Neural progenitor cell (in vitro differentiated cells): ENCODE measurements at regions not wholly inside any gene's neighbourhood (a gene's known extent, or its start where the extent isn't known, plus 50 kb on each side); places are given as distances from the start of the nearest gene placed in this dataset.
A peak's percentile ranks its signal among the peaks of the same experiment; 100 is the strongest.

Experiments used
- DNase-seq: peaks from one replicate; pipeline ENCODE4 v3.0.0-alpha.2; 2016; ENCODE audit warnings: low spot score
- H2AFZ ChIP-seq: fragments of 200-600 bp; sonication (generic); replicated peaks from 2 replicates; pipeline ENCODE4 v1.6.1; 2016; ENCODE audit warnings: antibody characterized with exemption
- H3F3A ChIP-seq: fragments of 200-600 bp; sonication (generic); 2 replicates; pipeline ENCODE4 v1.6.1; 2016; ENCODE audit warnings: antibody characterized with exemption, low read depth
- H3K27ac ChIP-seq: fragments of 200-600 bp; sonication (generic); 2 replicates; pipeline ENCODE4 v1.5.1; 2016; ENCODE audit warnings: mild to moderate bottlenecking
- H3K27me3 ChIP-seq: fragments of 200-600 bp; sonication (generic); 2 replicates; pipeline ENCODE4 v1.6.1; 2016; ENCODE audit warnings: mild to moderate bottlenecking, moderate library complexity
- H3K36me3 ChIP-seq: fragments of 200-600 bp; sonication (generic); 2 replicates; pipeline ENCODE4 v1.5.1; 2016
- H3K4me1 ChIP-seq: fragments of 200-600 bp; sonication (generic); 2 replicates; pipeline ENCODE4 v1.6.1; 2016; ENCODE audit warnings: mixed run types
- H3K4me2 ChIP-seq: fragments of 200-600 bp; sonication (generic); 2 replicates; pipeline ENCODE4 v1.6.1; 2016
- H3K4me3 ChIP-seq: fragments of 200-600 bp; sonication (generic); 2 replicates; pipeline ENCODE4 v1.5.1; 2016
- H3K79me2 ChIP-seq: fragments of 200-600 bp; sonication (generic); 2 replicates; pipeline ENCODE4 v1.6.1; 2016; ENCODE audit warnings: low read depth
- H3K9ac ChIP-seq: fragments of 200-600 bp; sonication (generic); 2 replicates; pipeline ENCODE4 v1.6.1; 2016
- H3K9me3 ChIP-seq: fragments of 200-600 bp; sonication (generic); 2 replicates; pipeline ENCODE4 v1.5.1; 2016; ENCODE audit warnings: low read depth
- H4K20me1 ChIP-seq: fragments of 200-600 bp; sonication (generic); 2 replicates; pipeline ENCODE4 v1.6.1; 2016; ENCODE audit warnings: low read depth
- H3K27ac Mint-ChIP-seq: 3 replicates; pipeline ENCODE4 v1.8.0; 2021; ENCODE audit warnings: mixed read lengths
- H3K27me3 Mint-ChIP-seq: 2 replicates; pipeline ENCODE4 v1.8.0; 2022; ENCODE audit warnings: low read depth, mild to moderate bottlenecking, inconsistent platforms, moderate library complexity, mixed read lengths; ENCODE audit not compliant: insufficient read depth
- H3K36me3 Mint-ChIP-seq: 3 replicates; pipeline ENCODE4 v1.8.0; 2021; ENCODE audit warnings: mixed read lengths
- H3K4me1 Mint-ChIP-seq: 3 replicates; pipeline ENCODE4 v1.8.0; 2021; ENCODE audit warnings: mixed read lengths
- H3K4me3 Mint-ChIP-seq: 3 replicates; pipeline ENCODE4 v1.8.0; 2021; ENCODE audit warnings: mild to moderate bottlenecking, moderate library complexity, mixed read lengths
- H3K9me3 Mint-ChIP-seq: 3 replicates; pipeline ENCODE4 v1.8.0; 2020; ENCODE audit warnings: mixed read lengths
- EZH2 ChIP-seq: fragments of 200-600 bp; sonication (generic); IDR thresholded peaks from 2 replicates; pipeline ENCODE4 v1.6.1; 2017; ENCODE audit warnings: antibody characterized with exemption, mild to moderate bottlenecking, moderate library complexity
- EZH2phosphoT487 ChIP-seq: fragments of 200-600 bp; sonication (generic); IDR thresholded peaks from 2 replicates; pipeline ENCODE4 v1.6.1; 2017; ENCODE audit warnings: antibody characterized with exemption
- TF ChIP-seq, protein P1 (sequence below): fragments of 200-600 bp; sonication (generic); IDR thresholded peaks from 2 replicates; pipeline ENCODE4 v1.5.1; 2017; ENCODE audit warnings: antibody characterized with exemption, mild to moderate bottlenecking

DNA sequence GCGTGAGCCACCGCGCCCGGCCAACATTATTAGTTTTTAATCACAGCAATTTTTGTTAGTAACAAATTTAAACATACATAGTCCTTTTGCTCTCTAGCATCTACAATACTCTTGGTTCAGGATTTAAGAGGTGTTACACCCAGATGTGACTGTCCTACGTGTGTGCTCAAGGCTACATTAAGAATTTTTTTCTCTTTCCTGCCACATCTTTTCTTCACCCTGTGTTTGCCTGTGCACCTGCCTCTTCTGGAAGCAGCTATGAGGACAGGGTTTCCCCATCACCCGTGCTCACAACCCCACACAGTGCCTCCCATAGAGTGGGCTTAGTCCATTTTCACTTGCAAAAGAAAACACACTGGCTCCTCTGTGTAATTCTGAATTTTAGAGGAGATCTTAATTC, 186.7 kb upstream of the KLF6 start:
- DNase-seq = no peak
- Histone ChIP-seq H4K20me1 (no peaks in the 10 kb centered on the region), H3K27ac (no peak overlapping the region), H3K4me1 (peaks cover 8% of the 10 kb centered on the region), H3K27me3 (no peaks in the 10 kb centered on the region), H3F3A (no peaks in the 10 kb centered on the region), H3K9ac (no peak overlapping the region), H3K79me2 (no peaks in the 10 kb centered on the region), H3K4me2 (no peak overlapping the region), H3K4me3 (no peak overlapping the region), H3K36me3 (no peaks in the 10 kb centered on the region), H2AFZ (no peak overlapping the region), H3K9me3 (no peaks in the 10 kb centered on the region)
- H3K27me3 Mint-ChIP-seq = peaks cover 5% of the 10 kb centered on the region
- H3K36me3 Mint-ChIP-seq = no peaks in the 10 kb centered on the region
- H3K27ac Mint-ChIP-seq = no peak overlapping the region
- H3K4me3 Mint-ChIP-seq = peak overlapping the region; percentile 12
- H3K4me1 Mint-ChIP-seq = peaks cover 9% of the 10 kb centered on the region
- TF ChIP-seq, protein P1, sequence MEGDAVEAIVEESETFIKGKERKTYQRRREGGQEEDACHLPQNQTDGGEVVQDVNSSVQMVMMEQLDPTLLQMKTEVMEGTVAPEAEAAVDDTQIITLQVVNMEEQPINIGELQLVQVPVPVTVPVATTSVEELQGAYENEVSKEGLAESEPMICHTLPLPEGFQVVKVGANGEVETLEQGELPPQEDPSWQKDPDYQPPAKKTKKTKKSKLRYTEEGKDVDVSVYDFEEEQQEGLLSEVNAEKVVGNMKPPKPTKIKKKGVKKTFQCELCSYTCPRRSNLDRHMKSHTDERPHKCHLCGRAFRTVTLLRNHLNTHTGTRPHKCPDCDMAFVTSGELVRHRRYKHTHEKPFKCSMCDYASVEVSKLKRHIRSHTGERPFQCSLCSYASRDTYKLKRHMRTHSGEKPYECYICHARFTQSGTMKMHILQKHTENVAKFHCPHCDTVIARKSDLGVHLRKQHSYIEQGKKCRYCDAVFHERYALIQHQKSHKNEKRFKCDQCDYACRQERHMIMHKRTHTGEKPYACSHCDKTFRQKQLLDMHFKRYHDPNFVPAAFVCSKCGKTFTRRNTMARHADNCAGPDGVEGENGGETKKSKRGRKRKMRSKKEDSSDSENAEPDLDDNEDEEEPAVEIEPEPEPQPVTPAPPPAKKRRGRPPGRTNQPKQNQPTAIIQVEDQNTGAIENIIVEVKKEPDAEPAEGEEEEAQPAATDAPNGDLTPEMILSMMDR = no peak
- H3K9me3 Mint-ChIP-seq = peaks cover 7% of the 10 kb centered on the region

DNA sequence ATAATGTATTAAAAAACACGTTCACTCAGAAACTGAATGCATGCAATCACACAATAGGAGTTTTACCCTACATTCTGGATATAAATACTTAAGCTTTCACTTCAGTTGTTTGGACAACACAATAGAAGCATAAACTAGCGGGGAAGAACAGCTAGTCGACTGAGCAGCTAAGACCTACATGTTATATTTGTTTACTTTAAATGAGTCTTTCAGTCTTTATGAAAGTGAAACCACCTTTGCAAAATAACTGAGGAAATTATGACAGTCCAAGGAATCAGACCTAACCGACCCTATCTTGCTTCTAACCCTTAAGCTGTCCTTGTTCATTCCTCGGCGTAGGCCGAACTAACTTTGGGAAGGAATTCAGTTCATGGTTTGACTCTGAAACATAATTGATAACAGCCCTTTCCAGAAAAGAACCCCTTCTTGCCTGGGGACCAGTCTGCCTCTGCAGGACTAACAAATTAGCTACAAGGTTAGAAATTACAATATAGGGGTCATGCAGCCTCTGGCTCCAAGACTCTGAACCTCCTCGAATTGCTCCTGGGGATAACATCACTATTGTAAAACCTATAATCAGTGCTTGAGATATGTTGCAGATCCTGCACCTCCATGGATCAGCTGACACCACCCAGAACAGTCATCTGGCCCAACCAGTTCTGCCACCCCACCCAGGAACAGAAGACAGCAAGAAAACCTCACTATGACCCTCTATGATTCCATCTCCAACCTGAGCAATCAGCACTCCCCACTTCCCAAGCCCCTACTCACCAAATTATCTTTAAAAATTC, 185.1 kb upstream of the KLF6 start:
- Mint-ChIP-seq H3K36me3 (no peaks in the 10 kb centered on the region), H3K27ac (no peak overlapping the region), H3K9me3 (peaks cover 7% of the 10 kb centered on the region), H3K4me1 (peaks cover 9% of the 10 kb centered on the region), H3K27me3 (peaks cover 5% of the 10 kb centered on the region), H3K4me3 (no peak overlapping the region)
- no peaks in the 10 kb centered on the region for H3F3A ChIP-seq
- no peaks in the 10 kb centered on the region for H3K36me3 ChIP-seq
- H3K9ac ChIP-seq = no peak overlapping the region
- no peaks in the 10 kb centered on the region for H3K9me3 ChIP-seq
- no peak overlapping the region for H3K27ac ChIP-seq
- TF ChIP-seq, protein P1 = no peak
- TF ChIP-seq EZH2 = no peak
- no peak for TF ChIP-seq EZH2phosphoT487
- no peak overlapping the region for H3K4me2 ChIP-seq
- no peaks in the 10 kb centered on the region for H4K20me1 ChIP-seq
- no peak for DNase-seq
- H3K27me3 ChIP-seq = no peaks in the 10 kb centered on the region
- H3K4me3 ChIP-seq = no peak overlapping the region
- H3K79me2 ChIP-seq = no peaks in the 10 kb centered on the region
- peaks cover 8% of the 10 kb centered on the region for H3K4me1 ChIP-seq
- H2AFZ ChIP-seq = no peak overlapping the region

DNA sequence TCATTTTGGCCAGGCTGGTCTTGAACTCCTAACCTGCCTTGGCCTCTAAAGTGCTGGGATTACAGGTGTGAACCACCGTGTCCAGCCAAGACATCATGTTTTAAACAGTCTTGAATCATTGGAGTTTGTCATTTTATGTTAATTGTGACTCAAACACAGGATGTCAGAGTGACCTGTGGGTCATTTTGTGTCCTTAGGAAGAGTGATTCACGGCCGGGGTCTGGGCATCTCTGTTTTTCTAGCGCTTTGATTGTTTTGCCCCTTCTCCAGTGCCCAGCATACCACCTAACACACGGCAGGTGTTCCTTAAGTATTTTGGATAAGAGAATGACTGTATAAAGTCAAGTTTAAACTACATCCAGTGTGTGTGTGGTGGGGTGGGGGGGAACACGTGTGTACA, 183.7 kb upstream of the KLF6 start:
- Histone ChIP-seq H3K4me3 (no peak overlapping the region), H2AFZ (no peak overlapping the region), H3K36me3 (no peaks in the 10 kb centered on the region), H3K9ac (no peak overlapping the region), H4K20me1 (no peaks in the 10 kb centered on the region), H3K27me3 (no peaks in the 10 kb centered on the region), H3K4me2 (no peak overlapping the region), H3K4me1 (peaks cover 8% of the 10 kb centered on the region), H3K27ac (no peak overlapping the region), H3K79me2 (no peaks in the 10 kb centered on the region), H3F3A (no peaks in the 10 kb centered on the region), H3K9me3 (no peaks in the 10 kb centered on the region)
- Mint-ChIP-seq H3K27me3 (no peaks in the 10 kb centered on the region), H3K27ac (no peak overlapping the region), H3K4me1 (peaks cover 9% of the 10 kb centered on the region), H3K4me3 (no peak overlapping the region), H3K36me3 (no peaks in the 10 kb centered on the region), H3K9me3 (peaks cover 2% of the 10 kb centered on the region)
- TF ChIP-seq EZH2phosphoT487 = no peak
- TF ChIP-seq, protein P1 = no peak
- TF ChIP-seq EZH2 = no peak
- no peak for DNase-seq
